ENCODE measurements at regions not wholly inside any gene's neighbourhood (a gene's known extent, or its start where the extent isn't known, plus 50 kb on each side); places are given as distances from the start of the nearest gene placed in this dataset.

GRCh38 chr18:39805218-39805617 is 2149.8 kb upstream of the PIK3C3 start:
- no peak for TF ChIP-seq SUZ12 (IDR thresholded peaks at IDR 0.05)
- no peak for TF ChIP-seq FOXM1 (IDR thresholded peaks at IDR 0.05; ENCODE audit: borderline replicate concordance)
- no peak for TF ChIP-seq HDGF (IDR thresholded peaks at IDR 0.05; ENCODE audit: borderline replicate concordance)
- no peak for TF ChIP-seq ARNT (IDR thresholded peaks at IDR 0.05)
- TF ChIP-seq CTBP1 (IDR thresholded peaks at IDR 0.05; ENCODE audit: borderline replicate concordance): no peak
- no peak for TF ChIP-seq ELF4 (IDR thresholded peaks at IDR 0.05)
- no peak for TF ChIP-seq PKNOX1 (IDR thresholded peaks at IDR 0.05)
- TF ChIP-seq ZNF384 (IDR thresholded peaks at IDR 0.05): no peak
- TF ChIP-seq FOXA1 (IDR thresholded peaks at IDR 0.05): no peak
- TF ChIP-seq SP1 (IDR thresholded peaks at IDR 0.05): no peak
- no peak for TF ChIP-seq TARDBP (IDR thresholded peaks at IDR 0.05)
- TF ChIP-seq LEF1 (IDR thresholded peaks at IDR 0.05; ENCODE audit: borderline replicate concordance): no peak
- no peak for TF ChIP-seq FOXK2 (IDR thresholded peaks at IDR 0.05)

All from HEK293T (cell line).